Smooth muscle cell (in vitro differentiated cells): ENCODE measurements at regions not wholly inside any gene's neighbourhood (a gene's known extent, or its start where the extent isn't known, plus 50 kb on each side); places are given as distances from the start of the nearest gene placed in this dataset.

Experiments used
- DNase-seq: peaks from one replicate; lab custom pipeline; 2025; ENCODE audit not compliant: unreplicated experiment; lab: John Stamatoyannopoulos, UW
- H2AFZ ChIP-seq: fragments of 200-600 bp; sonication (generic); 2 replicates; pipeline ENCODE4 v1.6.0; 2016; ENCODE audit warnings: antibody characterized with exemption, low read depth, mild to moderate bottlenecking
- H3F3A ChIP-seq: fragments of 200-600 bp; sonication (generic); 2 replicates; pipeline ENCODE4 v1.6.0; 2017; ENCODE audit warnings: antibody characterized with exemption, low read depth
- H3K27ac ChIP-seq: fragments of 200-600 bp; sonication (generic); 2 replicates; pipeline ENCODE4 v1.5.1; 2016; ENCODE audit warnings: low read depth, mild to moderate bottlenecking
- H3K27me3 ChIP-seq: fragments of 200-600 bp; sonication (generic); 2 replicates; pipeline ENCODE4 v1.6.1; 2016; ENCODE audit warnings: low read depth, mild to moderate bottlenecking
- H3K36me3 ChIP-seq: fragments of 200-600 bp; sonication (generic); 2 replicates; pipeline ENCODE4 v1.5.1; 2016; ENCODE audit warnings: low read depth
- H3K4me1 ChIP-seq: fragments of 200-600 bp; sonication (generic); 2 replicates; pipeline ENCODE4 v1.5.1; 2016; ENCODE audit warnings: low read depth
- H3K4me2 ChIP-seq: fragments of 200-600 bp; sonication (generic); 2 replicates; pipeline ENCODE4 v1.6.0; 2016; ENCODE audit warnings: mild to moderate bottlenecking
- H3K4me3 ChIP-seq: fragments of 200-600 bp; sonication (generic); 2 replicates; pipeline ENCODE4 v1.5.1; 2016; ENCODE audit warnings: mild to moderate bottlenecking
- H3K79me2 ChIP-seq: fragments of 200-600 bp; sonication (generic); 2 replicates; pipeline ENCODE4 v1.6.0; 2016; ENCODE audit warnings: low read depth, mild to moderate bottlenecking
- H3K9ac ChIP-seq: fragments of 200-600 bp; sonication (generic); 2 replicates; pipeline ENCODE4 v1.6.0; 2016; ENCODE audit warnings: low read depth
- H3K9me3 ChIP-seq: fragments of 200-600 bp; sonication (generic); replicated peaks from 2 replicates; pipeline ENCODE4 v1.5.1; 2016; ENCODE audit warnings: low read depth
- H4K20me1 ChIP-seq: fragments of 200-600 bp; sonication (generic); 2 replicates; pipeline ENCODE4 v1.6.0; 2016; ENCODE audit warnings: low read depth
- WGBS: methylation state at CpG from one replicate; pipeline ENCODE4 v1.1.7; 2016; ENCODE audit warnings: low lambda C conversion rate; 5-methylcytosine and 5-hydroxymethylcytosine counted together
- TF ChIP-seq, protein P1 (sequence below): fragments of 200-600 bp; sonication (generic); IDR thresholded peaks from 2 replicates; pipeline ENCODE4 v1.5.1; 2017; ENCODE audit warnings: borderline replicate concordance, mild to moderate bottlenecking, antibody characterized with exemption; ENCODE audit not compliant: insufficient read depth, poor library complexity, severe bottlenecking

- WGBS: 73% methylated on average over 11 of the region's 11 CpGs
- Histone ChIP-seq H3K9ac (no peak overlapping the region), H3F3A (no peaks in the 10 kb centered on the region)
These were observed 126.0 kb downstream of the RBFOX3 start for GRCh38 chr17:79484600-79485418.

DNA sequence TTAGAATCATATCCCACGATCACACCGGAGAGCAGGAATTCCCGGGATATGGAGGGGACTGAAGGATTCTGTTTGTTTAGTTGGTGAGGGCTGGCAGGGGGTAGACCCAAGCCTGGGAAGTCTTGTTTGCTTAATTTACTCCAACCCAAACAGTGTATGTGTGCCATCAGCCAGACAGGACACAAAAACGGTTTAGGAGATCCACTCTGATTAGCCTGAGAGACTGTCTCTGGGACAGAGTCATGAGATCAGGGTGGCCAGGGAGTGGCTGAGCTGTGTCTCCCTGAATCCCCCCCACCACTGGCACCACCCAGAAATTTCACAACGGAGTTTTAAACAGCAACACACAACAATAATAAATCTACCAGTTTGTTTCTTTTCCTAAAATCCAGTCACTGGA is 127.0 kb downstream of the RBFOX3 start:
- H4K20me1 ChIP-seq: no peaks in the 10 kb centered on the region
- peaks cover 24% of the 10 kb centered on the region for H3K27me3 ChIP-seq
- H3F3A ChIP-seq: no peaks in the 10 kb centered on the region
- H3K9me3 ChIP-seq: no peaks in the 10 kb centered on the region
- 81% methylated on average over 5 of the region's 5 CpGs for WGBS
- H3K27ac ChIP-seq: no peak overlapping the region
- no peak for DNase-seq
- no peak overlapping the region for H3K9ac ChIP-seq
- H3K4me1 ChIP-seq: peaks cover 4% of the 10 kb centered on the region
- no peaks in the 10 kb centered on the region for H3K36me3 ChIP-seq
- H2AFZ ChIP-seq: no peak overlapping the region
- no peak overlapping the region for H3K4me3 ChIP-seq
- TF ChIP-seq, protein P1, sequence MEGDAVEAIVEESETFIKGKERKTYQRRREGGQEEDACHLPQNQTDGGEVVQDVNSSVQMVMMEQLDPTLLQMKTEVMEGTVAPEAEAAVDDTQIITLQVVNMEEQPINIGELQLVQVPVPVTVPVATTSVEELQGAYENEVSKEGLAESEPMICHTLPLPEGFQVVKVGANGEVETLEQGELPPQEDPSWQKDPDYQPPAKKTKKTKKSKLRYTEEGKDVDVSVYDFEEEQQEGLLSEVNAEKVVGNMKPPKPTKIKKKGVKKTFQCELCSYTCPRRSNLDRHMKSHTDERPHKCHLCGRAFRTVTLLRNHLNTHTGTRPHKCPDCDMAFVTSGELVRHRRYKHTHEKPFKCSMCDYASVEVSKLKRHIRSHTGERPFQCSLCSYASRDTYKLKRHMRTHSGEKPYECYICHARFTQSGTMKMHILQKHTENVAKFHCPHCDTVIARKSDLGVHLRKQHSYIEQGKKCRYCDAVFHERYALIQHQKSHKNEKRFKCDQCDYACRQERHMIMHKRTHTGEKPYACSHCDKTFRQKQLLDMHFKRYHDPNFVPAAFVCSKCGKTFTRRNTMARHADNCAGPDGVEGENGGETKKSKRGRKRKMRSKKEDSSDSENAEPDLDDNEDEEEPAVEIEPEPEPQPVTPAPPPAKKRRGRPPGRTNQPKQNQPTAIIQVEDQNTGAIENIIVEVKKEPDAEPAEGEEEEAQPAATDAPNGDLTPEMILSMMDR: no peak
- H3K79me2 ChIP-seq: no peaks in the 10 kb centered on the region
- H3K4me2 ChIP-seq: no peak overlapping the region

More at GRCh38 chr17:79484600-79485418, 126.0 kb downstream of the RBFOX3 start:
- H3K27ac ChIP-seq: no peak overlapping the region
- no peak overlapping the region for H3K4me3 ChIP-seq
- H3K79me2 ChIP-seq: no peaks in the 10 kb centered on the region
- no peaks in the 10 kb centered on the region for H3K36me3 ChIP-seq
- H3K27me3 ChIP-seq: peaks cover 28% of the 10 kb centered on the region
- peaks cover 4% of the 10 kb centered on the region for H3K4me1 ChIP-seq
- no peak for DNase-seq
- no peaks in the 10 kb centered on the region for H4K20me1 ChIP-seq
- H3K9me3 ChIP-seq: no peaks in the 10 kb centered on the region
- TF ChIP-seq, protein P1: no peak
- H3K4me2 ChIP-seq: no peak overlapping the region
- no peak overlapping the region for H2AFZ ChIP-seq

- TF ChIP-seq, protein P1: no peak
- WGBS: 37% methylated on average over 12 of the region's 17 CpGs
- no peaks in the 10 kb centered on the region for H4K20me1 ChIP-seq
These were observed 127.9 kb downstream of the RBFOX3 start for GRCh38 chr17:79482727-79483521.

More at GRCh38 chr17:79482727-79483521, 127.9 kb downstream of the RBFOX3 start:
- H2AFZ ChIP-seq: no peak overlapping the region
- H3K27ac ChIP-seq: no peak overlapping the region
- H3K4me2 ChIP-seq: no peak overlapping the region
- no peaks in the 10 kb centered on the region for H3K79me2 ChIP-seq
- H3K9ac ChIP-seq: no peak overlapping the region
- H3K36me3 ChIP-seq: no peaks in the 10 kb centered on the region
- no peak for DNase-seq
- peaks cover 29% of the 10 kb centered on the region for H3K27me3 ChIP-seq
- H3F3A ChIP-seq: no peaks in the 10 kb centered on the region
- H3K9me3 ChIP-seq: no peaks in the 10 kb centered on the region
- H3K4me3 ChIP-seq: no peak overlapping the region
- H3K4me1 ChIP-seq: peaks cover 4% of the 10 kb centered on the region
